Glutamatergic neuron (in vitro differentiated cells): ENCODE measurements at regions not wholly inside any gene's neighbourhood (a gene's known extent, or its start where the extent isn't known, plus 50 kb on each side); places are given as distances from the start of the nearest gene placed in this dataset.

Experiments
- DNase-seq: peaks from one replicate; pipeline ENCODE4 v3.0.0; 2022
- H3K27ac Mint-ChIP-seq: one replicate; pipeline ENCODE4 v1.8.0; 2020; ENCODE audit warnings: mild to moderate bottlenecking, mixed read lengths, inconsistent platforms; ENCODE audit not compliant: unreplicated experiment
- H3K27me3 Mint-ChIP-seq: one replicate; pipeline ENCODE4 v1.8.0; 2020; ENCODE audit warnings: mild to moderate bottlenecking, moderate library complexity, mixed read lengths, inconsistent platforms; ENCODE audit not compliant: unreplicated experiment
- H3K36me3 Mint-ChIP-seq: one replicate; pipeline ENCODE4 v1.8.0; 2020; ENCODE audit warnings: mild to moderate bottlenecking, mixed read lengths, inconsistent platforms; ENCODE audit not compliant: unreplicated experiment
- H3K4me1 Mint-ChIP-seq: one replicate; pipeline ENCODE4 v1.8.0; 2020; ENCODE audit warnings: mild to moderate bottlenecking, low read depth, mixed read lengths, inconsistent platforms; ENCODE audit not compliant: unreplicated experiment
- H3K4me3 Mint-ChIP-seq: one replicate; pipeline ENCODE4 v1.8.0; 2020; ENCODE audit warnings: mild to moderate bottlenecking, mixed read lengths, inconsistent platforms; ENCODE audit not compliant: unreplicated experiment
- H3K9me3 Mint-ChIP-seq: one replicate; pipeline ENCODE4 v1.8.0; 2020; ENCODE audit warnings: mild to moderate bottlenecking, moderate library complexity, mixed read lengths, inconsistent platforms; ENCODE audit not compliant: unreplicated experiment
- TF ChIP-seq, protein P1 (sequence below): fragments of 200-600 bp; sonication (generic); IDR thresholded peaks from one replicate; pipeline ENCODE4 v1.5.0; 2021; ENCODE audit not compliant: partially characterized antibody, unreplicated experiment

DNA sequence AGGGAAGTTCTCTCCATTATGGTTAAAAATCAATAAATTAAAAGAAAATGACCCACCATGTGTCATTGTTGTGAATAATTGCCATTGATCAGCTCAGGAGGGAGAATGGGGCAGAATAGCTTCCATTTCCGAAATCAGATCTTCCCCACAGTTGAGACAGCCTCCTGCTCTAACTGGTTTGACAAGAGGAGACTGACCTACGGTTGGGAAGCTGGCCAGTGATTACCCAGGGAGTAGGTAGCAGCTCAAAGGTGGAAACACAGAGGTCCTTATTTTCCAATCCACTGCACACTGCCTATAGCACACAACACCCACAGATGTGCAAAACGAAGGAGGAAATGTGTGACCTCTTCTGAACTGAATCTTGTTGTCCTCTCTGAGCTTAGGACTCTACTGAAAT lies 69.0 kb upstream of the DAPK1 start:
- Mint-ChIP-seq H3K27ac (peak overlapping the region; percentile 91), H3K36me3 (peaks cover 5% of the 10 kb centered on the region), H3K4me1 (peaks cover 25% of the 10 kb centered on the region), H3K9me3 (peaks cover 6% of the 10 kb centered on the region), H3K4me3 (peak overlapping the region; percentile 22), H3K27me3 (peaks cover 9% of the 10 kb centered on the region)
- TF ChIP-seq, protein P1, sequence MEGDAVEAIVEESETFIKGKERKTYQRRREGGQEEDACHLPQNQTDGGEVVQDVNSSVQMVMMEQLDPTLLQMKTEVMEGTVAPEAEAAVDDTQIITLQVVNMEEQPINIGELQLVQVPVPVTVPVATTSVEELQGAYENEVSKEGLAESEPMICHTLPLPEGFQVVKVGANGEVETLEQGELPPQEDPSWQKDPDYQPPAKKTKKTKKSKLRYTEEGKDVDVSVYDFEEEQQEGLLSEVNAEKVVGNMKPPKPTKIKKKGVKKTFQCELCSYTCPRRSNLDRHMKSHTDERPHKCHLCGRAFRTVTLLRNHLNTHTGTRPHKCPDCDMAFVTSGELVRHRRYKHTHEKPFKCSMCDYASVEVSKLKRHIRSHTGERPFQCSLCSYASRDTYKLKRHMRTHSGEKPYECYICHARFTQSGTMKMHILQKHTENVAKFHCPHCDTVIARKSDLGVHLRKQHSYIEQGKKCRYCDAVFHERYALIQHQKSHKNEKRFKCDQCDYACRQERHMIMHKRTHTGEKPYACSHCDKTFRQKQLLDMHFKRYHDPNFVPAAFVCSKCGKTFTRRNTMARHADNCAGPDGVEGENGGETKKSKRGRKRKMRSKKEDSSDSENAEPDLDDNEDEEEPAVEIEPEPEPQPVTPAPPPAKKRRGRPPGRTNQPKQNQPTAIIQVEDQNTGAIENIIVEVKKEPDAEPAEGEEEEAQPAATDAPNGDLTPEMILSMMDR, result no peak
- no peak for DNase-seq

DNA sequence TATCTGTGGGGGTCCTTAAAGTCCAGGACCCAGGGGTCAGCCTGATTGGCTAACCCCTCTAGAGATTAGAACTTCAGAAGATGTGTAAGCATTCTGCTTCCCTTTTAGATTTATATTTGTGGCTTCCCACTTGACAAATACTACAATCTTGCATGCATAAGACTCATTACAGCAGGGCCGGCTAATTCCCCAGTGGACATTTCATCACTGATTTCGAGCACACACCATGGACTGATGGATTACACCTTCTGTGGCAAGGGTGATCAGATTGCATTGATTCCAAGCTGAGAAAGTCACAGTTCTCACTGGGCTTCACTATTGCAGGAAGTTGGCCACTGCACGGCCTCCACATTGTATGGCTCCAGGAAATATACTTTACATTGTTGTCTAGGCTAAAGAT lies 65.8 kb upstream of the DAPK1 start:
- peaks cover 6% of the 10 kb centered on the region for H3K9me3 Mint-ChIP-seq
- no peak for DNase-seq
- TF ChIP-seq, protein P1, result no peak
- H3K4me3 Mint-ChIP-seq, result peak overlapping the region; percentile 15
- H3K36me3 Mint-ChIP-seq, result no peaks in the 10 kb centered on the region
- H3K4me1 Mint-ChIP-seq, result peaks cover 27% of the 10 kb centered on the region
- peak overlapping the region; percentile 22 for H3K27ac Mint-ChIP-seq
- peaks cover 11% of the 10 kb centered on the region for H3K27me3 Mint-ChIP-seq

DNA sequence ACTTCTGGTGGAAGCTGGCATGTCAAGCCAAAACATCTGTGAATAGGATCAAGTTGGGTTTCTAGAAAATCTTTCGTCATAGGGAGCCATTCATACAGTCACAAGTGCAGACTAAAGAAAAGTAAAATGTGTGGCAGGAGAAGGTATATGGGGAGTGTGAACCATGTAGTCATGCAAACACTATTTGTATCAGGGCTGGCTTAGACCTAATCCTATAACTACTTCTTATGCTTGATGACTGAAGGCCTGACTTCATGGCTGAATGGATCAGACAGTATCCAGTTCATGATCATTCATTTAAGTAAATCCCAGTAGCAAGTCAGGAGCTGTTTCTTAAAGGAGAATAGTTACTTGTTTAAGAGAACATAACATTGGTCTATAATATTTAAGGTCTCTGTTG lies 63.8 kb upstream of the DAPK1 start:
- H3K27me3 Mint-ChIP-seq, result peaks cover 6% of the 10 kb centered on the region
- H3K9me3 Mint-ChIP-seq, result peaks cover under 1% of the 10 kb centered on the region
- peaks cover 15% of the 10 kb centered on the region for H3K4me1 Mint-ChIP-seq
- no peak overlapping the region for H3K27ac Mint-ChIP-seq
- DNase-seq, result no peak
- TF ChIP-seq, protein P1, result no peak
- no peak overlapping the region for H3K4me3 Mint-ChIP-seq
- H3K36me3 Mint-ChIP-seq, result no peaks in the 10 kb centered on the region

DNA sequence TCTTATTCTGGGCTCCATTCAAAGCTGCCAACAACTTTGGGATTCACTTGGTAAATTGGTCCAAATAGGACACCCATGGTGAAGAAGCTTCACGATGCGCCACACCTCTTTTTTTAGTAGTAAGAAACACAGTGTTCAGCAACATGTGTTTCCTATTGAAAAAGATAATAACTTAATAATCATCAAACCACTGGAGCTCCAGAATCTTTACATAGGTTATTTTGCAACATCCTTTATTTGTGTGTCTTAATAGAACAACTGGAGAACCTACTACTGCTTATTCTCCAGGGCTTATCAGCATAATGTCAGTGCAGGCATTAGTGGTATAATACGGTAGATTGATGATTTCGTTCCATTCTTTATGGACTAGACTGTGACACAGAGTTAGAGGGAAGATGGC lies 63.3 kb upstream of the DAPK1 start:
- TF ChIP-seq, protein P1, result no peak
- Mint-ChIP-seq H3K4me1 (peaks cover 14% of the 10 kb centered on the region), H3K36me3 (no peaks in the 10 kb centered on the region), H3K27ac (no peak overlapping the region), H3K9me3 (no peaks in the 10 kb centered on the region), H3K27me3 (peaks cover 6% of the 10 kb centered on the region), H3K4me3 (no peak overlapping the region)
- DNase-seq, result no peak

DNA sequence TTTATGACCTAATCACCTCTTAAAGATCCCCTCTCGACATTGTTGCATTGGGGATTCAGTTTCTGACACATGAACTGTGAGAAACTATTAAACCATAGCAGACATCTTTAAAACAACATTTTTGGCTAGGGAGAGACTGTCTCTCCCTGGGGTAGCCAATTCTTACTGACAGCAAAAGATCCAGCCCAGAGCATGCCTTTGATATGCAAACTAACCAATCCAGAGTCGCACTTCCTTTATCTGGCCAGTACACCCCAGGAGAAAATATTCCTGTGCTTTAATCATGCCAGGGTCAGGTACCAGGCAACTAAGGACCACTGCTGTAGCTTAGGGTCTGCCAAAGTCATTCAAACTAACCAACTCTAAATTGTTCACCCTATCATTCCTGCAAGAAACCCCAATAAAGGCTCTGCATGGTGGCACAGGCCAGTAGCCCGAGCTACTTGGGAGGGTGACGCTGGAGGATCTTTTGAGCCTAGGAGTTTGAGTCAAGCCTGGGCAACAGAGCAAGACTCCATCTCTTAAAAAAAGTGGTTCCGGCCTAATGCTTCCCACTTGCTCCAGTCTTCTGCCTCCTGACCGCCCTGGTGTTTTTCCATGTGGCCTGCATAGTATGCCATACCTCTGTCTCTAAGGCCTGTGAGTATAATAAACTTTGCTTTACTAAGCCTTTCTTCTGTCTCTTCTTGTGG lies 62.3 kb upstream of the DAPK1 start:
- Mint-ChIP-seq H3K9me3 (no peaks in the 10 kb centered on the region), H3K4me3 (no peak overlapping the region), H3K36me3 (no peaks in the 10 kb centered on the region), H3K27ac (no peak overlapping the region), H3K27me3 (peaks cover 6% of the 10 kb centered on the region), H3K4me1 (peaks cover 14% of the 10 kb centered on the region)
- TF ChIP-seq, protein P1, result no peak
- DNase-seq, result no peak
